SK-N-SH treated with all-trans-retinoic acid at 6 μM for 48 hours (cell line): ENCODE measurements at regions not wholly inside any gene's neighbourhood (a gene's known extent, or its start where the extent isn't known, plus 50 kb on each side); places are given as distances from the start of the nearest gene placed in this dataset.
"Not testable (repeated sequence)": the region's sequence is repeated elsewhere in the genome, so short reads cannot be mapped to it uniquely, and the experiment has no call there.

Experiments
- ARNTL ChIP-seq: fragments of 450-650 bp; formaldehyde crosslinking; IDR thresholded peaks from 2 replicates; pipeline ENCODE4 v1.5.0; 2020; ENCODE audit warnings: low read depth, mild to moderate bottlenecking, moderate library complexity, borderline replicate concordance
- CREB5 ChIP-seq: fragments of 250-450 bp; sonication (Bioruptor Pico); IDR thresholded peaks from 2 replicates; pipeline ENCODE4 v1.5.1; 2020; ENCODE audit warnings: low read depth, mild to moderate bottlenecking, moderate library complexity
- CSDC2 ChIP-seq: fragments of 250-450 bp; sonication (Bioruptor Pico); IDR thresholded peaks from 2 replicates; pipeline ENCODE4 v1.5.0; 2020; ENCODE audit warnings: mild to moderate bottlenecking, moderate library complexity
- OSR1 ChIP-seq: fragments of 250-450 bp; sonication (Bioruptor Pico); IDR thresholded peaks from 2 replicates; pipeline ENCODE4 v1.8.0; 2022; ENCODE audit warnings: moderate library complexity, mild to moderate bottlenecking, inconsistent platforms
- PATZ1 ChIP-seq: fragments of 250-450 bp; sonication (Bioruptor Pico); IDR thresholded peaks from 2 replicates; pipeline ENCODE4 v1.8.0; 2020; ENCODE audit warnings: mild to moderate bottlenecking, moderate library complexity, borderline replicate concordance
- RARB ChIP-seq: fragments of 250-450 bp; sonication (Bioruptor Pico); IDR thresholded peaks from 2 replicates; pipeline ENCODE4 v1.8.0; 2021; ENCODE audit warnings: mild to moderate bottlenecking, moderate library complexity
- TOX ChIP-seq: fragments of 250-450 bp; sonication (Bioruptor Pico); IDR thresholded peaks from 2 replicates; pipeline ENCODE4 v1.8.0; 2021; ENCODE audit warnings: mild to moderate bottlenecking, moderate library complexity, borderline replicate concordance
- ZFP3 ChIP-seq: fragments of 250-450 bp; sonication (Bioruptor Pico); IDR thresholded peaks from 2 replicates; pipeline ENCODE4 v1.5.0; 2020; ENCODE audit warnings: mild to moderate bottlenecking, moderate library complexity
- ZFP30 ChIP-seq: fragments of 450-650 bp; formaldehyde crosslinking; IDR thresholded peaks from 2 replicates; pipeline ENCODE4 v1.5.0; 2022; ENCODE audit warnings: mild to moderate bottlenecking, moderate library complexity
- ZNF70 ChIP-seq: fragments of 450-650 bp; formaldehyde crosslinking; IDR thresholded peaks from 2 replicates; pipeline ENCODE4 v1.5.0; 2020; ENCODE audit warnings: mild to moderate bottlenecking, moderate library complexity

DNA sequence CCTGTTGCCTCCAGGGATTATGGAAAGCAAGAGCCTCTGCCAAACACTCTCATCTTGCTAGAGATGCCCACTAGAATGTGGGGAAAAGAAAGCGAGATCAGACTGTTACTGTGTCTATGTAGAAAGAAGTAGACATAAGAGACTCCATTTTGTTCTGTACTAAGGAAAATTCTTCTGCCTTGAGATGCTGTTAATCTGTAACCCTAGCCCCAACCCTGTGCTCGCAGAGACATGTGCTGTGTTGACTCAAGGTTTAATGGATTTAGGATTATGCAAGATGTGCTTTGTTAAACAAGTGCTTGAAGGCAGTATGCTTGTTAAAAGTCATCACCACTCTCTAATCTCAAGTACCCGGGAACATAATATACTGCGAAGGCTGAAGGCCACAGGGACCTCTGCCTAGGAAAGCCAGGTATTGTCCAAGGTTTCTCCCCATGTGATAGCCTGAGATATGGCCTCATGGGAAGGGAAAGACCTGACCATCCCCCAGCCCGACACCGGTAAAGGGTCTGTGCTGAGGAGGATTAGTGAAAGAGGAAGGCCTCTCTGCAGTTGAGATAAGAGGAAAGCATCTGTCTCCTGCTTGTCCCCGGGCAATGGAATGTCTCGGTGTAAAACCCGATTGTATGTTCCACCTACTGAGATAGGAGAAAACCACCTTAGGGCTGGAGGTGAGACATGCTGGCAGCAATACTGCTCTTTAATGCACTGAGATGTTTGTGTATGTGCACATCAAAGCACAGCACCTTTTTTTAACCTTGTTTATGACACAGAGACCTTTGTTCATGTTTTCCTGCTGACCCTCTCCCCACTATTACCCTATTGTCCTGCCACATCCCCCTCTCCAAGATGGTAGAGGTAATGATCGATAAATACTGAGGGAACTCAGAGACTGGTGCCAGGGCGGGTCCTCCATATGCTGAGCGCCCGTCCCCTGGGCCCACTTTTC is 75.1 kb upstream of the CCDC180 start:
- TF ChIP-seq ZNF70; CSDC2 (CRISPR knock-in tag); ZFP30 (CRISPR knock-in tag); PATZ1 (CRISPR knock-in tag); RARB; ARNTL (CRISPR knock-in tag); OSR1 (CRISPR knock-in tag); TOX (CRISPR knock-in tag); ZFP3 (CRISPR knock-in tag); CREB5 (CRISPR knock-in tag): not testable (repeated sequence)
